GM21528 (cell line): ENCODE measurements at regions not wholly inside any gene's neighbourhood (a gene's known extent, or its start where the extent isn't known, plus 50 kb on each side); places are given as distances from the start of the nearest gene placed in this dataset.

ENCODE experiments used
- ATAC-seq: cut with Tn5 transposase; IDR thresholded peaks from one replicate; pipeline ENCODE4 v1.9.1; 2021; ENCODE audit warnings: mild to moderate bottlenecking, moderate library complexity; ENCODE audit not compliant: unreplicated experiment, low FRiP score

DNA sequence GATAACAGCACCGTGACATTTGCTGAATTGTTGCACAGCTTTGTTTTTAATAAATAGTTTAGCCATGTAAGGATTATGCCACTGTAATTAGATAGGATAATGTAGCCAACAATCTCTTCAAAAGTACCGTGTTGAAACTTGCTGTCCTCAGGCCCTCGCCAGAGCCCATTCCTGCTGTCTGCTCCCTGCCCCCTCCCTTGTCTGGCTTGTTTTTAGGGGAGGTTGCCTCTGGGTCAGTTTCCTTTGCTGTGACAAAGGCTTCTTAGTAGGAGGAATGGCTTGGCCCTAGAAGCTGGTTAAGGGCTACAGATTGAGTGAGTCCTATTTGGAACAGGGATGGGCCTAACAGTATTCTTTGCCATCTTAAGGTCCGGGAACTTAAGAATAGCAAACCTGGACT lies 107.9 kb downstream of the LMO4 start:
- ATAC-seq: no peak

DNA sequence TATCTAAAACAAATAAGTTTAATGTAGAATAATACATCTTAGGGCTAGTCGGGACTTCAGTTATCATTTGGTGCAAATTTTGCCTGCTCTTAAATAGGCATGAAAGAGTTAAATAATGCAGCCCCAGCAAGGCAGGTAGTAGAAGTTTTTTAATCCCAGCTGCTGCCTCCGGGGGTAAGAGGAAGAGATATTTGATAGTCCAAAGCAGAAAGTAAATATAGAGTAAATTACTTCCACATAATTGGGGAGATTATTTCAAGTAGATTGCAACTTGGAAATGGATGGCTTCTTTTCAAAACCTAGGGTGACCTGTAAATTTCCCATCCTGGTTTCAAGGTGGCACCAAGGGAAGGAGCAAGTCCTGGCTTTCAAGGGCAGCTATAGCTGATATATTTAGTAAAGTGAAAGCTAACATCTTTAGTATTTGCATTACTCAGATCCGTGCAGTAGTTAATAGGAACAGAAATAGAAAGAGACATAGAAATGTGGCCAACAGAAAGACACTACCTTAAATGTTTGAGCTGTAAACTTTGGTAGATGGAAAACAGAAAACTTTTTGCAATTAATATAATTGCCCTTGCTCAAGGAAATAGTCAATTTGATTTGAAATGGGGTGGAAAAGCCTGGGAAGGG lies 109.1 kb downstream of the LMO4 start:
- peak; percentile 82 for ATAC-seq

DNA sequence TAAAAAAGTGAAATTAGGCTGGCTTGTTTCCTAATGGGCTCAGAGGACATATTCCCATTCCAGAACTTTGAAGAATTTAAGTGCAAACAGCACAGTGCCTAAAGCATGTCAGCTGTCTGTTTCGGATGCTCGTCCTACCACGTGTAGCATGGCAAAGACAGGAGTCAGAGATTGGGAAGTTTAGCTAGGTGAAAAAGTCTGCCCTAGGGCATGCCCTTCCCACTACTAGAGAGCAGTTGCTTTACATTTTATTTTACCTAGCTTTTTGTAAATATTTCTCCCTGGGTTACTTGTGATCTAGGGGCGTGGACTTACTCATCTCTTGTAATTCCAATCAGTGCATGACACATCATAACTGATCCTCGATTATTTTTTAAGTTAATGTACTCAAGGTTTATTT lies 111.1 kb downstream of the LMO4 start:
- no peak for ATAC-seq

- peak; percentile 92 for ATAC-seq
These were observed 120.8 kb downstream of the LMO4 start for GRCh38 chr1:87449348-87449963.

- ATAC-seq: no peak
These were observed 121.5 kb downstream of the LMO4 start for GRCh38 chr1:87450136-87450535.

- ATAC-seq: no peak
These were observed 122.0 kb downstream of the LMO4 start for GRCh38 chr1:87450615-87451209.

DNA sequence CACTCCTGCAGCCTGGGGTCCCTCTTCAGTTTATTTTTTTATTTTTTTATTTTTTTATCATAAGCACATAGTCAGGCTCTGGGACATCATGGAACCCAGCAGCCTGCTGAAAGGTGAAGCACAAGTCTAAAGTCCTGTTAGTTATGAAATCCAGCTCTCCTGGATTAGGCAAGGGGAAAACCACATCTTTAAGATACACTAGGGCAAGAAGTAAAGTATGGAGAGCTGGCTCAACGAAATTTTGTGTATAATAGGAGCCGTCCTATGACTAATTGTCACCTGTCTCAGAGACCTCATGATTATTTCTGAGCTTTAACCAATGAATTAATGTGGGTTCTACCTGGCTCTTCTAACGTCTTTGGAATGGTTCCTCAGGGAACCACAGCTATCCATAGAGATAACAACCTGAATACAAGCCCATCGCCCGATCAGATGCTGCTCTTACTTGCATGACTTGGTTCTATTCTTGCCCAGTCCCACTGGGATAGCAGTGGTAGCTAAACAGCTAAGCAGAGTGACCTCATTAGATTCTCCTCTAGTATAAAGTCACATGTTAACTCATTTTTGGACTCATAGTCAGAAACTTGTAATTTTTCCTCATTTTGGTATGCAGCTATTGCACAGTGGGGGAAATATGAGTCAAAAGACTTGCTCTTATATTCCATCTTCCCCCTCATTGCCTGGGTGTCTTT lies 122.7 kb downstream of the LMO4 start:
- ATAC-seq: no peak

DNA sequence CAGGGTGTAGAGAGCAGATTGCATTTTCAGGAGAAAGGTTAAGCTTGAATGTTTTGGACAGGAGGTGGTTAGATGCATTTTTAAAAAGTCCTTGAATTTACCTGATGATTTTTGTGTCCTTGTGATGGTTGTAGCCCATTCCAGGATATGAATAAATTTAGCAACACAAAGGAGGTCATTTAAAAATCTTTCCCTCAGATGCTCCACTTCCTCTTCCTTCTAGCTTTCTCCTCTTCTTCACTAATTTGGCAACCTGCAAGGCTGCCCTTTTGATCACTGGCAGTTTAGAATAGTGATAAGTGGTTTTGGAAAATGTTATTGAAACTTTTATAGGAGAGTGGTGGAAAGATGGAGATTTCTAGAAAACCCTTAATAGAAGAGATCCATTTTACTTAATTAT lies 124.0 kb downstream of the LMO4 start:
- no peak for ATAC-seq

DNA sequence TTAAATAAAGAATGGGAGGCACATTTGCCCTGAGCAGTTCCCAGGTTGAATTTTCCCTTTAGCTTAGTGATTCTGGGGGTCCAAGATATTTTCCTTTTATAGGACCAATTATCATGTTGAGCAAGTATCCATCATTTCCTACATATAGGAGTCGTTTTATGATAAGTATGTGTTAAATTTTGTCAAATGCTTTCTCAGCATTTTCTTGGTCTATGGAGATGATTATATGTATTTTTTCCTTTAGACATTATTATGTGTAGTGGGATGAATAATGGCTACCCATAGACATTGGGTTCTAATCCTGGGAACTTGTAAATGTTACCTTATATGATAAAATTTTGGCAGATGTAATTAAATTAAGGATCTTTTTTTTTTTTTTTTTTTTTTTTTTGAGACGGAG lies 128.7 kb downstream of the LMO4 start:
- no peak for ATAC-seq

DNA sequence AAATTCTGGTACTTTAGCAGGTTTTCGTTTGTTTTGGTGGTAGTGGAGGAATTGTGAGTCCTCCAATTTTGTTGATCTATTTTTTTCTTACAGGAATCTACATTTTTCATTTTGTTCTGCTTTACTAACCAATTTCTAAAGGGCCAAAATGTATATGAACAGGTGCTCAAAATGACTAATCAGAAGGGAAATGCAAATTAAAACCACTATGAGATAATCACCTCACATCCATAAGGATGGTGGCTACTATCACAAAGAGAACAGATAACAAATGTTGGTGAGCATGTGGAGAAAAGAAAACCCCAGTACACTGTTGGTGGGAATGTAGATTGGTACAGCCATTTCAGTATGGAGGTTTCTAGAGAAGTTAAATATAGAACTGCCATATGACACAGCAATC lies 134.2 kb downstream of the LMO4 start:
- ATAC-seq: no peak

GRCh38 chr1:87464022-87464490 lies 135.4 kb downstream of the LMO4 start:
- ATAC-seq: peak; percentile 55

GRCh38 chr1:87466621-87467020 lies 137.9 kb downstream of the LMO4 start:
- no peak for ATAC-seq

DNA sequence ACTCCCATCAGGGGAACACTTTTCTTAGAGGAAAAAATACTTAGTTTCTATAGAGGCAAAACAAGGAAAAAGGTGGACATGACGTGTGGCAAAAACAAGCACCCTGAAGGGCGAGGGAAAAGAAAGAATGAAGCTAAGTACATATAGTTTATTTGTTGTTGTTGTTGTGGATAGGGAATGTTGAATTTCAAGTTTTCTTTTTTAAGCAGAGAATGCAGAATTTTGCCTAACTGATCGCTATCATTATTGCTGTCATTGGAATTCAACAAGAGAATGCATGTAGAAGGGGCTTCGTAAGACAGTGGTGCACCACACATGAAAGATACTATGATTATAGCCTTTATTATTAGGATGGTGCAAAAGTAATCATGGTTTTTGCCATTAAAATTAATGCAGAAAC lies 144.0 kb downstream of the LMO4 start:
- ATAC-seq: no peak

DNA sequence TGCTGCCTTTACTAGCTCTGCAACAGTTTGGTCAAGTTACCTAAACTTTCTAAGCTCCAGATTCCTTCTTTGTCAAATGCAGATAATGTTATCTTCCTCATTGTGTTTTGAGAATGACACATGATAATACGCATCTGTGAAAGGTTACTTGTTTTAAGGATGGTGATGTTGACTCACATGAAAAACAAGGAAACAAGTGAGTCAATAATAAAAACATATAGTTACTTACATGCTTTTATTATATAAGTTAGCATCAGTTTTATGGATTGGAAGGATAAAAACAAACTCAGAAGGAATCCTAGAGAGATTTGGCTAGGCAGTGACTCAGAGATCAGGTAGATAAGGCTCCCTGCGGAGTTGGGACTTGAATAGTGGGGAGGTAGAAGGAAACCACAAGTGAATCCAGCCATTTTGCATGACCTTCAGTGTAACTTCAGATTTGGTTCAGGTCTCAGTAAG lies 144.6 kb downstream of the LMO4 start:
- no peak for ATAC-seq

DNA sequence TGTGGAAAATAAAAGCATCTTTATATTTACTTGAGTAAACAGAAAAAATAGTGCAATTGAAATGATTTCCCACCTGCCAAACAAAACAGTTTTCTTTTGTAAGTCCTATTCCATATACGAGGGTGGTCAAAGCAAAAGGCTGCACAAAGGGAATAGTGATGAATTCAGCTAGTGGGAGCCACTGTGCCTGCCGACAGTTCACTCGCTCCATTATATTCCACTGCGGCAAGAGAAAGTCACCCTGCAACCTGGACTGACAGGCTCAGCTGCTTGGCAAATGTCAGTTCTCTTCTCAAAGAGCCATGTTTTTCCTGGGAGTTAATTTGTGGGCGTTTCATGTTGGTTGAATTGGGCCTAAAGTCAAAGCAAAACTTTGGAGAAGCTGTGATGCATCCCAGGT lies 145.4 kb downstream of the LMO4 start:
- ATAC-seq: no peak

GRCh38 chr1:87478231-87478630 lies 149.6 kb downstream of the LMO4 start:
- no peak for ATAC-seq

DNA sequence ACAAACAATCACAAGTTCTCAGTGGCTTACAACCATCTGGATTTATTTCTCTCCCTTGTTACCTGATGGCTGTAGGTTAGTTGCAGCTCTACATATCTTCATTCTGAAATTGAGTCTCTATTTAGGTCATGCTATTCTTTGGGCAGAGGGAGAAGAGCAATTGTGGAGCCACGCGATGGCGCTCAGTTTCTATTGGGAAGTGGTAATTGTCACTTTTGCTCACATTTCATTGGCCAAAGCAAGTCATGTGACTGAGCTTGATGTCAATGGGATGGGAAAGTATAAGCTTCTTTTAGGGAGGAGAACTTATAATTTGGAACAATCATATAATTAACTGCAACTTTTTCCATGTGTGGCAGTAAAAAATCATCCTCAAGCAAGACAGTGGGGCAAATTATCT lies 166.5 kb downstream of the LMO4 start:
- no peak for ATAC-seq

DNA sequence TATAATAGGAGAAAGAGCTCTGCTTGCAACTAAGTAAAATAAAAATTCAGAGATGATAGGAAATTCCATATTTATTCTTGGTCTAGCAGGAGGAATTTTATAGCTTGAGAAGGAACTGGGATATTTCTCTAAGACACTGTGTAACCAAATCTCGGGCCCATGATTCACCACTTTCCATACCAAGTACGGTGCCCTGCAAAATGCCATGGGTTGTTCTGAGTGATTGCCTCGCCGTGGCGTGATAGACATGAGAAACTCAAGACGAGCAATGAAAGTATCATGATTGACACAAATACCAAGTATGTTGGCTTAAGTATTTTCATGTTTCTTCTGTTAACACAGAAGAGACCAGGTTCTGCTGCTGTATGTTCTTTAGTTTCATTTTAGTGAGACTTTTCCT lies 167.2 kb downstream of the LMO4 start:
- ATAC-seq: no peak

DNA sequence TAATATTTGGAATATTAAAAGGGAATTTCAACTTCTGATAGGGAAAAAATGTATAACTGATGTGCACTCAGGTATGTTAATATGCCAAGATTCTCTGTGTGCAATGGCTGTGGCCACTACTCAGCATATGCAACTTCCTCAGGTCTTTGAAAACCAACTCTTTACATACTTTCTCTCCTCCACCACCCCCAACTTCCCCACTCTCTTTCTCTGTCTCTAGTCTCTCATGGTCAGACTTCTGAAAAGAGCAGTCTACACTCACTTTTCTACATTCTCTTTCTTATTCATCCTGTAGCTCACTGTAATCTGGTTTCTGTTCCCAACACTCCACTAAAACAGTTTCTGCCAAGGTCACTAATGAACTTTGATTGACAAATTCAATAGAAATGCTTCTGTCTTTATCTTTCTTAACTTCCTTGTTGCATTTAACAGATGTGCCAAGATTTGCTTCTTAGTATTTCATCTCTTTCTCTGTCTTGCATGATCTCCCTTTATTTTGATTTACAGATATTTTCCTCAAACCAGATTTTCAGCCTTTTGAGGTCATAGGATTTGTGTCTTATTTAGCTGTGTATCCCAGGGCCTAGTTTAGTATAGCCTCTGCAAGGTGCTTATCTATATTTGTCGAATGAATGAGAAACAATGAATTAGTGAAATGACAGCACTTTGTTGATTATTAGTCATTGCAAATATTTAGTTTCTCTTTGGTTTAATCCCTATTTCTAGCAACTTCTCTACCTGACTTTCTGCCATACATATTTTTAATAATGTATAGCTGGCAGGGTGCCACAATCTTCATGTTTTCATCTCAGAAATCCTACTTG lies 168.9 kb downstream of the LMO4 start:
- ATAC-seq: no peak

- no peak for ATAC-seq
These were observed 173.1 kb downstream of the LMO4 start for GRCh38 chr1:87501738-87502137.
